Fibroblast of lung (primary cell): ENCODE measurements at regions not wholly inside any gene's neighbourhood (a gene's known extent, or its start where the extent isn't known, plus 50 kb on each side); places are given as distances from the start of the nearest gene placed in this dataset.

ENCODE experiments used
- CTCF ChIP-seq, 2 donors: IDR thresholded peaks in 1 of 2; conservative IDR thresholded peaks in 1 of 2; 1 replicate in 1 of 2; 2 replicates in 1 of 2; pipeline ENCODE4 v1.5.1; 2011 to 2012; ENCODE audit warnings: low read length in 2 of 2, control low read depth in 1 of 2, inconsistent platforms in 1 of 2, low read depth in 1 of 2, mild to moderate bottlenecking in 1 of 2
- EZH2 ChIP-seq: IDR thresholded peaks from 2 replicates; pipeline ENCODE4 v1.5.1; 2012; ENCODE audit warnings: low read length, control low read depth, mild to moderate bottlenecking; ENCODE audit errors: missing control alignments

GRCh38 chr6:15956205-15957106, 172.4 kb upstream of the MYLIP start:
- TF ChIP-seq CTCF (conservative IDR thresholded peaks at IDR 0.05 in 1 of 2, IDR thresholded peaks at IDR 0.05 in 1 of 2; ENCODE audit: low read depth in 1 of 2, low read length in 2 of 2) (no peak), EZH2 (no peak)
